ENCODE measurements at regions not wholly inside any gene's neighbourhood (a gene's known extent, or its start where the extent isn't known, plus 50 kb on each side); places are given as distances from the start of the nearest gene placed in this dataset.

GRCh38 chr12:33575346-33575745 lies 135.7 kb upstream of the SYT10 start:
- H3K4me1 ChIP-seq (ENCODE audit: insufficient read depth, low read length), result no peaks in the 10 kb centered on the region
- H3K36me3 ChIP-seq (ENCODE audit: insufficient read depth, low read length), result no peaks in the 10 kb centered on the region
- no peak overlapping the region for H3K4me3 ChIP-seq (ENCODE audit: low read length in 2 of 2)
- Mint-ChIP-seq H3K27ac (no peak overlapping the region), H3K36me3 (no peaks in the 10 kb centered on the region), H3K4me3 (no peak overlapping the region), H3K9me3 (peaks cover 0 to 13% (median 7%) of the 10 kb centered on the region in 8 donors), H3K4me1 (no peaks in the 10 kb centered on the region), H3K27me3 (no peaks in the 10 kb centered on the region)
- no peaks in the 10 kb centered on the region for H3K27me3 ChIP-seq (ENCODE audit: insufficient read depth, low read length)
- no peak for DNase-seq
- no peaks in the 10 kb centered on the region for H3K9me3 ChIP-seq (ENCODE audit: control insufficient read depth in 1 of 2, low read length in 2 of 2)
- no peak overlapping the region for H3K27ac ChIP-seq (ENCODE audit: low read depth, low read length)
- intact Hi-C loops (cut with micrococcal nuclease), result no loop called here
- ChIA-PET CTCF (ENCODE audit: partially characterized antibody) (no interaction called here), POLR2A (ENCODE audit: partially characterized antibody) (no interaction called here)

GRCh38 chr12:33581613-33582122 lies 142.0 kb upstream of the SYT10 start:
- intact Hi-C loops (cut with micrococcal nuclease), result no loop called here
- H3K4me1 Mint-ChIP-seq, result no peaks in the 10 kb centered on the region
- no peak overlapping the region for H3K4me3 Mint-ChIP-seq
- no peaks in the 10 kb centered on the region for H3K36me3 Mint-ChIP-seq
- no peaks in the 10 kb centered on the region for H3K36me3 ChIP-seq (ENCODE audit: insufficient read depth, low read length)
- no peak overlapping the region for H3K4me3 ChIP-seq (ENCODE audit: low read length in 2 of 2)
- H3K9me3 Mint-ChIP-seq, result peaks cover 0 to 11% (median 6%) of the 10 kb centered on the region in 8 donors
- H3K27ac ChIP-seq (ENCODE audit: low read depth, low read length), result no peak overlapping the region
- H3K4me1 ChIP-seq (ENCODE audit: insufficient read depth, low read length), result no peaks in the 10 kb centered on the region
- no peaks in the 10 kb centered on the region for H3K27me3 ChIP-seq (ENCODE audit: insufficient read depth, low read length)
- DNase-seq, result no peak
- H3K27me3 Mint-ChIP-seq, result no peaks in the 10 kb centered on the region
- no peak overlapping the region for H3K27ac Mint-ChIP-seq
- POLR2A ChIA-PET (ENCODE audit: partially characterized antibody), result no interaction called here
- CTCF ChIA-PET (ENCODE audit: partially characterized antibody), result no interaction called here
- H3K9me3 ChIP-seq (ENCODE audit: control insufficient read depth in 1 of 2, low read length in 2 of 2), result no peaks in the 10 kb centered on the region

DNA sequence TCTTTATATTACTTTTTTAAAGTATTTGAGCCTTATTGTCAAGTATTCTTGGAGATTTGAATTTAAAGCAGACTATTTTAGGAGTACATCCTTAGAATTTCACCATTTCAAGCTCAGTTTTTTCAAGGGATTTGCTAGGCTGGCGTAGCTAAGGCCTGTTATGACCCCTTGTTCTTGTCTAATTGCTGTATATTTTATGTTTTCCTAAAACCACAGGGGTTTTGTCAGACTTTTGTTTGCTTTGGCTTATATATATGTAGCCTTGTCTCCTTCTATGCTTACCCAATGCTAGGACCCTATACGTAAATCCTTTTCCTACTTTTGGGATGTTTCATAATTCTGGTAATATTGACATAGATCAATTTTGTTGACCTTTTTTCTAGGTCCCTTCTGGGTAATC lies 147.0 kb upstream of the SYT10 start:
- no peaks in the 10 kb centered on the region for H3K4me1 Mint-ChIP-seq
- H3K27ac ChIP-seq (ENCODE audit: low read depth, low read length), result no peak overlapping the region
- ChIA-PET POLR2A (ENCODE audit: partially characterized antibody) (no interaction called here), CTCF (ENCODE audit: partially characterized antibody) (no interaction called here)
- no peak overlapping the region for H3K27ac Mint-ChIP-seq
- H3K4me3 ChIP-seq (ENCODE audit: low read length in 2 of 2), result no peak overlapping the region
- no peaks in the 10 kb centered on the region for H3K27me3 Mint-ChIP-seq
- H3K36me3 Mint-ChIP-seq, result no peaks in the 10 kb centered on the region
- H3K4me1 ChIP-seq (ENCODE audit: insufficient read depth, low read length), result no peaks in the 10 kb centered on the region
- H3K9me3 Mint-ChIP-seq, result peaks cover 0 to 4% (median 2%) of the 10 kb centered on the region in 8 donors
- no peaks in the 10 kb centered on the region for H3K27me3 ChIP-seq (ENCODE audit: insufficient read depth, low read length)
- H3K4me3 Mint-ChIP-seq, result no peak overlapping the region
- no peaks in the 10 kb centered on the region for H3K36me3 ChIP-seq (ENCODE audit: insufficient read depth, low read length)
- no peak for DNase-seq
- intact Hi-C loops (cut with micrococcal nuclease), result no loop called here
- H3K9me3 ChIP-seq (ENCODE audit: control insufficient read depth in 1 of 2, low read length in 2 of 2), result no peaks in the 10 kb centered on the region

DNA sequence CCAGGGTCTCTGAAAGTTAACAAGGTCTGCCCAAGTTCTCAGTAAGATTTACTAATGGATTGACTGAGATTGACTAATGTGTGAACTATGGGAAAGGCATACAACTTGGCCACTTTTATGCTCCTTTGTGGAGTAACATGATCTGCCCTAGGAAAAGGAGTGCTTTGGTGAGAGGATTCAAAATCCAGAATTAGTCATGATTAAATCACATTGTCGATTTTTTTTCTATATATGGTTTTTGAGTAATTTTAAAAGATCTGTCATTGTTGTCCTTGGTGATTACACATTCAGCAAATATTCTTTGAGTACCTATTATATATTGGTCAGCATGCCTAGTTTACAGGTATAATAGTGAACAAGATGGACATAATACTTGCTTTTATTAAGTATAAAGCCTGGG lies 147.7 kb upstream of the SYT10 start:
- Mint-ChIP-seq H3K27me3 (no peaks in the 10 kb centered on the region), H3K9me3 (peaks cover 0 to 4% (median 2%) of the 10 kb centered on the region in 8 donors), H3K36me3 (no peaks in the 10 kb centered on the region), H3K4me1 (no peaks in the 10 kb centered on the region), H3K4me3 (no peak overlapping the region), H3K27ac (no peak overlapping the region)
- H3K27me3 ChIP-seq (ENCODE audit: insufficient read depth, low read length), result no peaks in the 10 kb centered on the region
- POLR2A ChIA-PET (ENCODE audit: partially characterized antibody), result no interaction called here
- intact Hi-C loops (cut with micrococcal nuclease), result no loop called here
- no peak overlapping the region for H3K4me3 ChIP-seq (ENCODE audit: low read length in 2 of 2)
- no peak for DNase-seq
- CTCF ChIA-PET (ENCODE audit: partially characterized antibody), result no interaction called here
- no peaks in the 10 kb centered on the region for H3K9me3 ChIP-seq (ENCODE audit: control insufficient read depth in 1 of 2, low read length in 2 of 2)
- H3K36me3 ChIP-seq (ENCODE audit: insufficient read depth, low read length), result no peaks in the 10 kb centered on the region
- H3K27ac ChIP-seq (ENCODE audit: low read depth, low read length), result no peak overlapping the region
- no peaks in the 10 kb centered on the region for H3K4me1 ChIP-seq (ENCODE audit: insufficient read depth, low read length)

DNA sequence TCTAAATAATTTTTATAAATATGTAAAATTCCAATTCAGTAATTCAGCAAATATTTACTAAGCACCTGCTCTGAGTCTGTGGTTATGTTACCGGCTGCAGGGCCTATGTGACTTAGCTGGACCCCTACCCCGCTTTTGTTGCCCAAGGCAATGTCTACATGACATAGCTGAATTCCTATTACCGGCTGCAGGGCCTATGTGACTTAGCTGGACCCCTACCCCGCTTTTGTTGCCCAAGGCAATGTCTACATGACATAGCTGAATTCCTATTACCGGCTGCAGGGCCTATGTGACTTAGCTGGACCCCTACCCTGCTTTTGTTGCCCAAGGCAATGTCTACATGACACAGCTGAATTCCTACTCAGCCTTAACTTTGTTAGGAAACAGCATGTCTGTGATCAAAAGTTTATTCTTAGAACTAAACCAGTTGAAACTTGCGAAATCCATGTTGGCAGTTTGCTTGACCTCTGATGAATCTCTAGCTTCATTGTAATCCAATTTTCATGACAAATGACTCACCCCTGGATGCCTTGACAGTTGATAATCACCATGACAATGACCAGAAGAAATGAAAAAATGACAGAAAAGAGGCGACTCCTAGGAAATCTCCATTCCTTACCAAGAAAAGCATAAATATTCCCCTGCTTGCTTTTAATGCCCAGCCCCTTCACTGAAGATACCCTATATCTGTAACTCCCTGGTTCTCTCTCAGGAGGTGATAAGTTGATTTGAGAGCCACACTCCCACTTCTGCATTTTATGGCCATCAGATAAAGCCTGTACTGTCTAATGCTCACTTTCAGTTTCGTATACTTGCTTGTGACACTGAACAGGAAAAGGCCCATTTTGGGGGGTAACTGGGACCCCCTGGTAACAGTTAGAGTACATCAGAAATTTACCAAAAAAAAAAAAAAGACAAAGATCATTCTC lies 148.4 kb upstream of the SYT10 start:
- H3K4me1 Mint-ChIP-seq, result no peaks in the 10 kb centered on the region
- Histone ChIP-seq H3K9me3 (ENCODE audit: control insufficient read depth in 1 of 2, low read length in 2 of 2) (no peaks in the 10 kb centered on the region), H3K36me3 (ENCODE audit: insufficient read depth, low read length) (no peaks in the 10 kb centered on the region), H3K27ac (ENCODE audit: low read depth, low read length) (no peak overlapping the region), H3K4me3 (ENCODE audit: low read length in 2 of 2) (no peak overlapping the region), H3K27me3 (ENCODE audit: insufficient read depth, low read length) (no peaks in the 10 kb centered on the region), H3K4me1 (ENCODE audit: insufficient read depth, low read length) (no peaks in the 10 kb centered on the region)
- no peaks in the 10 kb centered on the region for H3K27me3 Mint-ChIP-seq
- no peak overlapping the region for H3K4me3 Mint-ChIP-seq
- intact Hi-C loops (cut with micrococcal nuclease), result no loop called here
- ChIA-PET POLR2A (ENCODE audit: partially characterized antibody) (no interaction called here), CTCF (ENCODE audit: partially characterized antibody) (interaction anchor here (1.4 kb wide), 1 partner anchor 10 kb away, joined by 3 read pairs; no protein-coding TSS in a partner anchor)
- H3K36me3 Mint-ChIP-seq, result no peaks in the 10 kb centered on the region
- peaks cover 0 to 4% (median 2%) of the 10 kb centered on the region in 8 donors for H3K9me3 Mint-ChIP-seq
- H3K27ac Mint-ChIP-seq, result no peak overlapping the region
- DNase-seq, result no peak

DNA sequence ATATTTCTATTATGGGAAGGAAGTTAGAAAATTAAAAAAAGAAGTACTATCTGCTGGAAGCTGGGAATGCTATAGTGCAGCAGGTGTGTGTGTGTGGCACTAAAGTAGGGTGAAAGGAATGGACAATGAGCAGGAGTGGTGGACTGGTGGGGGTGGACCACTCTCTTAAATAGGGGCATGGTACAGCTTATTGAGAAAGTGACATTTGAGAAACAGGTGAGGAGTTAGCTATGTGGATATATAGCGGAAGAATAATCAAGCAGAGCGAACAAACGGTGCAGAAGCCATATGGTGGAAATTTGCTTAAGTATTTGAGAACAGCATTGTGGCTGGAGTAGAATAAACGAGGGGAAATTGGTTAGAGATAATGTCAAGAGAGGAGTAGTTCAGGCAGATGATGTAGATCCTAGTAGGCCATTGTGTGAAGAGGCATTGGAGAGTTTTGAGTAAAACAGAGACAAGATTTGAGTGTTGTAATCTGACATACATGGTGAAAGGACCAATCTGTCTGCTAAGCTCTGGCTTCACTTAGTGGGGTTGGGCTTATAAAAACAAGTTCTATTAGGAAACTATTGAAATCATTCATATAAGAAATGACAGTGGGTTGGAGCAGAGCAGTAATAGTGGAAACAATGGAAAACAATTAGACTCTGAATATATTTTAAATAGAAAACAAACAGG lies 149.2 kb upstream of the SYT10 start:
- H3K4me3 Mint-ChIP-seq, result no peak overlapping the region
- no peaks in the 10 kb centered on the region for H3K36me3 Mint-ChIP-seq
- H3K4me3 ChIP-seq (ENCODE audit: low read length in 2 of 2), result no peak overlapping the region
- H3K36me3 ChIP-seq (ENCODE audit: insufficient read depth, low read length), result no peaks in the 10 kb centered on the region
- no peak overlapping the region for H3K27ac ChIP-seq (ENCODE audit: low read depth, low read length)
- no peaks in the 10 kb centered on the region for H3K27me3 ChIP-seq (ENCODE audit: insufficient read depth, low read length)
- peaks cover 0 to 4% (median 2%) of the 10 kb centered on the region in 8 donors for H3K9me3 Mint-ChIP-seq
- H3K27me3 Mint-ChIP-seq, result no peaks in the 10 kb centered on the region
- DNase-seq, result no peak
- H3K4me1 ChIP-seq (ENCODE audit: insufficient read depth, low read length), result no peaks in the 10 kb centered on the region
- H3K4me1 Mint-ChIP-seq, result no peaks in the 10 kb centered on the region
- ChIA-PET POLR2A (ENCODE audit: partially characterized antibody) (no interaction called here), CTCF (ENCODE audit: partially characterized antibody) (interaction anchor here (1.4 kb wide), 1 partner anchor 9 kb away, joined by 3 read pairs; no protein-coding TSS in a partner anchor)
- intact Hi-C loops (cut with micrococcal nuclease), result no loop called here
- H3K27ac Mint-ChIP-seq, result no peak overlapping the region
- no peaks in the 10 kb centered on the region for H3K9me3 ChIP-seq (ENCODE audit: control insufficient read depth in 1 of 2, low read length in 2 of 2)

DNA sequence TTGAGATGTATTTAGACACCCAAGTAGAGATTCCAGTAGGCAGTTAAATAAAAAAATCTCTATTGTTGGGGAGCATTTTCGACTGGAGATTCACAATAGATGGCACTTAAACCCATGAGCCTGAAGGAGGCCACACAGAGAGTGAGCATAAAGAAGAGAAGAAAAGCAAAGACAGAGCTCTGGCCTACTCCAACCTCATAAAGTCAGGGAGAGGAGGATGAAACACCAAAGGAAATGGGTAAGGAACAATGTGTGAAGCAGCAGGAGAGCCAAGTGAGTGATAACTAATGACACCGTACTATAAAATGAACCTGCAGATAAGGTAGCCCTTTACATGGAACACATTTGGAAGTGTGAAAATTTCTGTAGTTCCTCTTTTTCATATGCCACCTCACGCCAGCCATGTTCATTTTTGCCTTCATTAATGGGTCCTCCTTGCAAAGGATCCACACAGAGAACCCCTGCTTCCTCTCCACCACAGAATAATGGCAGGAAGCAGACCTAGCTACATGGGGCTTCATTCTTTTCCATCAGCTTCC lies 150.0 kb upstream of the SYT10 start:
- Mint-ChIP-seq H3K9me3 (peaks cover 0 to 4% (median 0%) of the 10 kb centered on the region in 8 donors), H3K27me3 (no peaks in the 10 kb centered on the region), H3K4me3 (no peak overlapping the region), H3K4me1 (no peaks in the 10 kb centered on the region), H3K36me3 (no peaks in the 10 kb centered on the region), H3K27ac (no peak overlapping the region)
- H3K36me3 ChIP-seq (ENCODE audit: insufficient read depth, low read length), result no peaks in the 10 kb centered on the region
- ChIA-PET POLR2A (ENCODE audit: partially characterized antibody) (no interaction called here), CTCF (ENCODE audit: partially characterized antibody) (no interaction called here)
- no peaks in the 10 kb centered on the region for H3K27me3 ChIP-seq (ENCODE audit: insufficient read depth, low read length)
- H3K4me1 ChIP-seq (ENCODE audit: insufficient read depth, low read length), result no peaks in the 10 kb centered on the region
- DNase-seq, result no peak
- H3K9me3 ChIP-seq (ENCODE audit: control insufficient read depth in 1 of 2, low read length in 2 of 2), result no peaks in the 10 kb centered on the region
- intact Hi-C loops (cut with micrococcal nuclease), result no loop called here
- no peak overlapping the region for H3K27ac ChIP-seq (ENCODE audit: low read depth, low read length)
- no peak overlapping the region for H3K4me3 ChIP-seq (ENCODE audit: low read length in 2 of 2)
